A549 (cell line): ENCODE measurements at regions not wholly inside any gene's neighbourhood (a gene's known extent, or its start where the extent isn't known, plus 50 kb on each side); places are given as distances from the start of the nearest gene placed in this dataset.
"Not testable (repeated sequence)": the region's sequence is repeated elsewhere in the genome, so short reads cannot be mapped to it uniquely, and the experiment has no call there.

ENCODE experiments used
- EP300 ChIP-seq, 2 experiments: fragments of >200 bp; sonication (Bioruptor Twin); formaldehyde crosslinking; IDR thresholded peaks; 2 replicates in 1 of 2; 3 replicates in 1 of 2; pipeline ENCODE4 v1.6.1; 2016 to 2017
- POLR2A ChIP-seq: IDR thresholded peaks from 2 replicates; pipeline ENCODE4 v1.6.1; 2012; ENCODE audit warnings: mild to moderate bottlenecking, low read length

DNA sequence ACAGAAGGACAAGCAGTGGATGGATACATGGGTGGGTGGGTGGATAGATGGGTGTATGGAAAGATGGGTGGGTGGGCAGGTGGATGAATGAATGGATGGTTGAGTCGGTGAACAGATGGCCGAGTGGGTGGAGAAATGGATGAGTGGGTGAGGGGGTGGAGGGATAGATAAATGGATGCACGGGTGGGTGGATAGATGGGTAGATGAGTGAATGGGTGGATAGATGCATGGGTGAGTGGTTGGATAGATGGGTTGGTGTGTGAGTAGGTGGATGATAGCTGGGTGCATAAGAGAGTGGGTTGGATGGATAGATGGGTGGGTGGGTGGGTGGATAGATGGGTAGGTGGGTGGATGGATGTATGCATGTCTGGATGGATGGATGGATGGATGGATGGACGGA is 134.6 kb downstream of the OTOP1 start:
- TF ChIP-seq POLR2A; EP300 (IDR thresholded peaks at IDR 0.05): not testable (repeated sequence)
